BJ (cell line): ENCODE measurements at regions not wholly inside any gene's neighbourhood (a gene's known extent, or its start where the extent isn't known, plus 50 kb on each side); places are given as distances from the start of the nearest gene placed in this dataset.

ENCODE experiments used
- CTCF ChIA-PET: fragments of 350-600 bp; formaldehyde crosslinking; extraction: SDS; loops from one replicate; lab custom pipeline; 2021; ENCODE audit warnings: antibody characterized with exemption, inconsistent platforms; lab: Yijun Ruan, JAX
- POLR2A ChIA-PET: fragments of 300-600 bp; sonication (Branson Sonifier 250); formaldehyde crosslinking; extraction: SDS; loops from one replicate; lab custom pipeline; 2021; ENCODE audit warnings: antibody characterized with exemption; lab: Charles Lee
- DNase-seq: peaks from one replicate; pipeline ENCODE4 v3.0.0-alpha.2; 2011; ENCODE audit warnings: low read depth
- H3K27me3 ChIP-seq: 2 replicates; pipeline ENCODE4 v1.6.0; 2011; ENCODE audit warnings: low read length; ENCODE audit not compliant: control insufficient read depth, insufficient read depth
- H3K36me3 ChIP-seq: 2 replicates; pipeline ENCODE4 v1.5.1; 2011; ENCODE audit warnings: low read length; ENCODE audit not compliant: control insufficient read depth, insufficient read depth
- H3K4me3 ChIP-seq: 2 replicates; pipeline ENCODE4 v1.5.1; 2011; ENCODE audit warnings: low read depth, mild to moderate bottlenecking, control low read depth, low read length
- CTCF ChIP-seq: IDR thresholded peaks from 2 replicates; pipeline ENCODE4 v1.5.1; 2011; ENCODE audit warnings: low read depth, mild to moderate bottlenecking, control low read depth, inconsistent platforms, low read length, moderate library complexity; ENCODE audit not compliant: insufficient read depth

GRCh38 chr14:31994391-31995033 is 82.6 kb upstream of the ARHGAP5 start:
- no peak overlapping the region for H3K4me3 ChIP-seq
- CTCF ChIA-PET: interaction anchor here (1.2 kb wide), 1 partner anchor 17 kb away, joined by 3 read pairs; no protein-coding TSS in a partner anchor
- peaks cover 8% of the 10 kb centered on the region for H3K27me3 ChIP-seq
- DNase-seq: no peak
- TF ChIP-seq CTCF: no peak
- POLR2A ChIA-PET: no interaction called here
- H3K36me3 ChIP-seq: no peaks in the 10 kb centered on the region

DNA sequence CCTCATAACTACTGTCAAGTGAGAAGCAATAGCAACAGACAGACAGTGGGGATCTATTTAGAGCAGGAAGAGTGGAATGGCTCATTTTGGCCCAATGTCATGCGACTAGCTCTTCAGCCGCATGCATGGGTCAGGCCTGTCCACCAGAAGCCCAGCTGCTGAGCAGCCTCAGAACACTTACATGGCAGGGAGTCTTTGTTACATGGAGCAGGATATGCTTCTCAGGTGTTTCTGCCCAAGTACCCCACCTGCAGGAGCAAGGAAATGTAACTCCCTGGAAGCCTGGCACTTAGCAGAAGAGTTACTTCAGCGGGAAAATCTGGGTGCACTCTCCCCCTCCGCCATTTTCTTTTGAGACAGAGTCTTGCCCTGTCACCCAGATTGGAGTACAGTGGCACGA is 73.5 kb upstream of the ARHGAP5 start:
- H3K27me3 ChIP-seq: peaks cover 18% of the 10 kb centered on the region
- no peak for TF ChIP-seq CTCF
- no peaks in the 10 kb centered on the region for H3K36me3 ChIP-seq
- no peak for DNase-seq
- no peak overlapping the region for H3K4me3 ChIP-seq
- ChIA-PET POLR2A (no interaction called here), CTCF (no interaction called here)

- H3K4me3 ChIP-seq: no peak overlapping the region
- ChIA-PET POLR2A (no interaction called here), CTCF (no interaction called here)
- H3K36me3 ChIP-seq: no peaks in the 10 kb centered on the region
- no peak for TF ChIP-seq CTCF
- DNase-seq: peak; percentile 20
- H3K27me3 ChIP-seq: peaks cover 18% of the 10 kb centered on the region
These were observed 72.8 kb upstream of the ARHGAP5 start for GRCh38 chr14:32004300-32004699.

DNA sequence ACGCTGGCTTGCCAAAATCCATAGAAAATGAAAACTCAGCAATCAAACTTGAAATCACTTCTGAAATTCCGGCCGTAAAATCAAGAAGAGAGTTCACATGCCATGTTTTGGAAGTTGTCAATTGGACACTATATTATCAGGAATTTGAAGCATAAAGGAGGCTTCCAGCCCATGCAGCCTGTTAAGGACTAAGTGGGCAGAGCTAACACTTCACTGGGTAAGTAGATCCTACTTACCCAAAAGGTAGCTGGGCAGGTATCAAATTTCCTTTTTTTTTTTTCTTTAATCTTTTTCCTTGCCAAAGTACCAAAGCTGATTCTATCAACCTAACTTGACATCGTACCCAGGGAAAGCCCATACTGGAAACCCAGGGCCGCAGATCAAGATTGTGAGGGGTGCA is 71.5 kb upstream of the ARHGAP5 start:
- no peaks in the 10 kb centered on the region for H3K36me3 ChIP-seq
- POLR2A ChIA-PET: no interaction called here
- no peak for TF ChIP-seq CTCF

DNA sequence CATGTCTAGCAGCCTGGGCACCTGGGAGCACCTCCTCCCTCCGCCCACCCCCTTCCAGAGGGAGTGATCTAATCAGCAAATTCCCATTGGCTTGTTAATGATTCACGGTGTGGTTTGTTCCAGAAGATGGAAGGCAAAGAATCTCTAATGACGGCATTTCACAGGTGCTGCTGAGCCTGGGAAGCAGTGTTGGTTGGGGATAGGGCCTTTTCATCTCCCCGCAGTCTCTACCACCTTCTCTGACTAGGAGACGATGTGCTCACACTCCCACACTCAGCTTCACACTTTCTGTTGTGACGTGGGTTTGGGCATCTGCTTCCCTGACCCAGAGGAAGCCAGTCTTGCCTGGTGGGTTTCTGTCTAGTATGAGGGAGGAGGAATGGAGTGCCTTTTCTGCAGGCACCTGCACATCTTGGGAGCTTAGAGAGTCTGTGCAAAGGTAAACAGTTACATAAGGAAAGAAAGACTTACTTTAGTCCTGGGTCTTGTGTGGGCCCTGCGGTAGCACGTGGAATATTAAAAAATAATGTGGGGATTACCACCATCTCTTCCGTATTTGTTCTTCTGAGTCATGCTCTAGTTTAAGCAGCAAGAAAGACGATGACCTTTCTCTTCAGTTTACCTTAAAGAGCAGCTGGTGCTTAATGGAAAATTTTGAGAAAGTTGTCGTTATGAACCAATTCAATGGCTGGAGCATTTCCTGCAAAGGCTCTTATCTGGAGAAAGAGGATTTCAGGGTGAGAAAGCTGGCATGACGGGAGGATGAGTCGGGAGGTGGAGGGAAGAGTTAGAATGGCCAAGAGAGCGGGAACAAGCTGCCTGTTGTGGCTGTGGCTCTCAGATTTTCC is 70.6 kb upstream of the ARHGAP5 start:
- DNase-seq: no peak
- H3K36me3 ChIP-seq: no peaks in the 10 kb centered on the region
- H3K27me3 ChIP-seq: peaks cover 18% of the 10 kb centered on the region
- CTCF ChIA-PET: no interaction called here
- POLR2A ChIA-PET: no interaction called here
- no peak for TF ChIP-seq CTCF
- no peak overlapping the region for H3K4me3 ChIP-seq

More for the DNA sequence above, 71.5 kb upstream of the ARHGAP5 start:
- DNase-seq: no peak
- Histone ChIP-seq H3K27me3 (peaks cover 18% of the 10 kb centered on the region), H3K4me3 (no peak overlapping the region)
- CTCF ChIA-PET: no interaction called here
